ENCODE measurements at regions not wholly inside any gene's neighbourhood (a gene's known extent, or its start where the extent isn't known, plus 50 kb on each side); places are given as distances from the start of the nearest gene placed in this dataset.

GRCh38 chr13:70253834-70254233 is 145.6 kb upstream of the KLHL1 start:
- Histone ChIP-seq H2AFZ (ENCODE audit: low read length) (no peak overlapping the region), H3K4me3 (ENCODE audit: low read length) (no peak overlapping the region), H3K36me3 (ENCODE audit: insufficient read depth, low read length) (no peaks in the 10 kb centered on the region), H3K4me2 (ENCODE audit: low read depth, low read length, poor library complexity, severe bottlenecking) (no peak overlapping the region), H3K27ac (ENCODE audit: low read length) (no peak overlapping the region), H3K9me3 (ENCODE audit: low read length) (no peaks in the 10 kb centered on the region), H3K9ac (ENCODE audit: low read length) (no peak overlapping the region), H3K9me2 (replicated peaks; ENCODE audit: insufficient read depth, low read length) (no peaks in the 10 kb centered on the region), H3K79me2 (ENCODE audit: low read length) (no peaks in the 10 kb centered on the region), H3K4me1 (ENCODE audit: low read length) (no peaks in the 10 kb centered on the region), H3K27me3 (ENCODE audit: low read length) (no peaks in the 10 kb centered on the region), H4K20me1 (ENCODE audit: insufficient read depth, low read depth, low read length) (no peaks in the 10 kb centered on the region)
- no peak for DNase-seq

- H2AFZ ChIP-seq (ENCODE audit: low read length): no peak overlapping the region
- H3K27ac ChIP-seq (ENCODE audit: low read length): no peak overlapping the region
- H3K79me2 ChIP-seq (ENCODE audit: low read length): no peaks in the 10 kb centered on the region
- H3K9ac ChIP-seq (ENCODE audit: low read length): no peak overlapping the region
- no peaks in the 10 kb centered on the region for H3K9me3 ChIP-seq (ENCODE audit: low read length)
- no peaks in the 10 kb centered on the region for H3K4me1 ChIP-seq (ENCODE audit: low read length)
- H3K36me3 ChIP-seq (ENCODE audit: insufficient read depth, low read length): no peaks in the 10 kb centered on the region
- DNase-seq: no peak
- H3K4me2 ChIP-seq (ENCODE audit: low read depth, low read length, poor library complexity, severe bottlenecking): no peak overlapping the region
- no peak overlapping the region for H3K4me3 ChIP-seq (ENCODE audit: low read length)
- no peaks in the 10 kb centered on the region for H3K9me2 ChIP-seq (replicated peaks; ENCODE audit: insufficient read depth, low read length)
- no peaks in the 10 kb centered on the region for H3K27me3 ChIP-seq (ENCODE audit: low read length)
- no peaks in the 10 kb centered on the region for H4K20me1 ChIP-seq (ENCODE audit: insufficient read depth, low read depth, low read length)
Observed at GRCh38 chr13:70253411-70253810, 145.2 kb upstream of the KLHL1 start.

- H3K9me2 ChIP-seq (replicated peaks; ENCODE audit: insufficient read depth, low read length): no peaks in the 10 kb centered on the region
- H3K9me3 ChIP-seq (ENCODE audit: low read length): no peaks in the 10 kb centered on the region
- no peak overlapping the region for H3K9ac ChIP-seq (ENCODE audit: low read length)
- no peaks in the 10 kb centered on the region for H3K79me2 ChIP-seq (ENCODE audit: low read length)
- no peak overlapping the region for H2AFZ ChIP-seq (ENCODE audit: low read length)
- no peaks in the 10 kb centered on the region for H3K4me1 ChIP-seq (ENCODE audit: low read length)
- H3K27me3 ChIP-seq (ENCODE audit: low read length): no peaks in the 10 kb centered on the region
- no peak overlapping the region for H3K4me2 ChIP-seq (ENCODE audit: low read depth, low read length, poor library complexity, severe bottlenecking)
- no peaks in the 10 kb centered on the region for H3K36me3 ChIP-seq (ENCODE audit: insufficient read depth, low read length)
- H3K27ac ChIP-seq (ENCODE audit: low read length): no peak overlapping the region
- no peak for DNase-seq
- H4K20me1 ChIP-seq (ENCODE audit: insufficient read depth, low read depth, low read length): no peaks in the 10 kb centered on the region
- H3K4me3 ChIP-seq (ENCODE audit: low read length): no peak overlapping the region
Observed at GRCh38 chr13:70249332-70250064, 141.2 kb upstream of the KLHL1 start.

GRCh38 chr13:70237131-70237530 is 128.9 kb upstream of the KLHL1 start:
- no peaks in the 10 kb centered on the region for H4K20me1 ChIP-seq (ENCODE audit: insufficient read depth, low read depth, low read length)
- no peaks in the 10 kb centered on the region for H3K79me2 ChIP-seq (ENCODE audit: low read length)
- H3K9ac ChIP-seq (ENCODE audit: low read length): no peak overlapping the region
- no peak overlapping the region for H3K27ac ChIP-seq (ENCODE audit: low read length)
- no peak overlapping the region for H3K4me2 ChIP-seq (ENCODE audit: low read depth, low read length, poor library complexity, severe bottlenecking)
- DNase-seq: no peak
- H3K9me2 ChIP-seq (replicated peaks; ENCODE audit: insufficient read depth, low read length): no peaks in the 10 kb centered on the region
- H3K9me3 ChIP-seq (ENCODE audit: low read length): no peaks in the 10 kb centered on the region
- H3K36me3 ChIP-seq (ENCODE audit: insufficient read depth, low read length): no peaks in the 10 kb centered on the region
- no peaks in the 10 kb centered on the region for H3K27me3 ChIP-seq (ENCODE audit: low read length)
- no peaks in the 10 kb centered on the region for H3K4me1 ChIP-seq (ENCODE audit: low read length)
- no peak overlapping the region for H2AFZ ChIP-seq (ENCODE audit: low read length)
- H3K4me3 ChIP-seq (ENCODE audit: low read length): no peak overlapping the region

GRCh38 chr13:70235565-70235964 is 127.3 kb upstream of the KLHL1 start:
- no peak overlapping the region for H2AFZ ChIP-seq (ENCODE audit: low read length)
- H3K36me3 ChIP-seq (ENCODE audit: insufficient read depth, low read length): no peaks in the 10 kb centered on the region
- H3K9me2 ChIP-seq (replicated peaks; ENCODE audit: insufficient read depth, low read length): no peaks in the 10 kb centered on the region
- H3K4me2 ChIP-seq (ENCODE audit: low read depth, low read length, poor library complexity, severe bottlenecking): no peak overlapping the region
- no peaks in the 10 kb centered on the region for H3K9me3 ChIP-seq (ENCODE audit: low read length)
- no peaks in the 10 kb centered on the region for H3K79me2 ChIP-seq (ENCODE audit: low read length)
- H3K27ac ChIP-seq (ENCODE audit: low read length): no peak overlapping the region
- no peak for DNase-seq
- no peaks in the 10 kb centered on the region for H4K20me1 ChIP-seq (ENCODE audit: insufficient read depth, low read depth, low read length)
- H3K4me3 ChIP-seq (ENCODE audit: low read length): no peak overlapping the region
- H3K9ac ChIP-seq (ENCODE audit: low read length): no peak overlapping the region
- H3K4me1 ChIP-seq (ENCODE audit: low read length): no peaks in the 10 kb centered on the region
- H3K27me3 ChIP-seq (ENCODE audit: low read length): no peaks in the 10 kb centered on the region

- H3K27ac ChIP-seq (ENCODE audit: low read length): no peak overlapping the region
- no peaks in the 10 kb centered on the region for H3K27me3 ChIP-seq (ENCODE audit: low read length)
- H3K4me3 ChIP-seq (ENCODE audit: low read length): no peak overlapping the region
- no peak overlapping the region for H3K9ac ChIP-seq (ENCODE audit: low read length)
- H3K79me2 ChIP-seq (ENCODE audit: low read length): no peaks in the 10 kb centered on the region
- no peak overlapping the region for H2AFZ ChIP-seq (ENCODE audit: low read length)
- peaks cover 2% of the 10 kb centered on the region; the same call in 1 of the 2 replicates for H3K9me3 ChIP-seq (ENCODE audit: low read length)
- no peaks in the 10 kb centered on the region for H3K9me2 ChIP-seq (replicated peaks; ENCODE audit: insufficient read depth, low read length)
- no peaks in the 10 kb centered on the region for H3K4me1 ChIP-seq (ENCODE audit: low read length)
- H4K20me1 ChIP-seq (ENCODE audit: insufficient read depth, low read depth, low read length): no peaks in the 10 kb centered on the region
- no peaks in the 10 kb centered on the region for H3K36me3 ChIP-seq (ENCODE audit: insufficient read depth, low read length)
- no peak overlapping the region for H3K4me2 ChIP-seq (ENCODE audit: low read depth, low read length, poor library complexity, severe bottlenecking)
- no peak for DNase-seq
Observed at GRCh38 chr13:70223911-70224310, 115.7 kb upstream of the KLHL1 start.

GRCh38 chr13:70222926-70223325 is 114.7 kb upstream of the KLHL1 start:
- DNase-seq: no peak
- Histone ChIP-seq H3K79me2 (ENCODE audit: low read length) (no peaks in the 10 kb centered on the region), H3K9me2 (replicated peaks; ENCODE audit: insufficient read depth, low read length) (no peaks in the 10 kb centered on the region), H2AFZ (ENCODE audit: low read length) (no peak overlapping the region), H3K4me2 (ENCODE audit: low read depth, low read length, poor library complexity, severe bottlenecking) (no peak overlapping the region), H3K9me3 (ENCODE audit: low read length) (peaks cover 4% of the 10 kb centered on the region; the same call in 1 of the 2 replicates), H3K4me1 (ENCODE audit: low read length) (no peaks in the 10 kb centered on the region), H3K27ac (ENCODE audit: low read length) (no peak overlapping the region), H4K20me1 (ENCODE audit: insufficient read depth, low read depth, low read length) (no peaks in the 10 kb centered on the region), H3K27me3 (ENCODE audit: low read length) (no peaks in the 10 kb centered on the region), H3K36me3 (ENCODE audit: insufficient read depth, low read length) (no peaks in the 10 kb centered on the region), H3K4me3 (ENCODE audit: low read length) (no peak overlapping the region), H3K9ac (ENCODE audit: low read length) (no peak overlapping the region)

- Histone ChIP-seq H3K9me3 (ENCODE audit: low read length) (peaks cover 4% of the 10 kb centered on the region; the same call in 1 of the 2 replicates), H3K4me2 (ENCODE audit: low read depth, low read length, poor library complexity, severe bottlenecking) (no peak overlapping the region), H3K4me1 (ENCODE audit: low read length) (no peaks in the 10 kb centered on the region), H4K20me1 (ENCODE audit: insufficient read depth, low read depth, low read length) (no peaks in the 10 kb centered on the region), H3K27ac (ENCODE audit: low read length) (no peak overlapping the region), H2AFZ (ENCODE audit: low read length) (no peak overlapping the region), H3K79me2 (ENCODE audit: low read length) (no peaks in the 10 kb centered on the region), H3K9me2 (replicated peaks; ENCODE audit: insufficient read depth, low read length) (no peaks in the 10 kb centered on the region), H3K27me3 (ENCODE audit: low read length) (no peaks in the 10 kb centered on the region), H3K4me3 (ENCODE audit: low read length) (no peak overlapping the region), H3K36me3 (ENCODE audit: insufficient read depth, low read length) (no peaks in the 10 kb centered on the region), H3K9ac (ENCODE audit: low read length) (no peak overlapping the region)
- no peak for DNase-seq
Observed at GRCh38 chr13:70218618-70219017, 110.4 kb upstream of the KLHL1 start.

Data from Karpas-422 (cell line).